HG03280 (cell line): ENCODE measurements at regions not wholly inside any gene's neighbourhood (a gene's known extent, or its start where the extent isn't known, plus 50 kb on each side); places are given as distances from the start of the nearest gene placed in this dataset.

Experiments used
- ATAC-seq: cut with Tn5 transposase; IDR thresholded peaks from one replicate; pipeline ENCODE4 v1.9.1; 2021; ENCODE audit warnings: mild to moderate bottlenecking, moderate library complexity; ENCODE audit not compliant: unreplicated experiment

- ATAC-seq, result no peak
Observed at GRCh38 chr4:166259081-166259480, 386.0 kb downstream of the TLL1 start.

GRCh38 chr4:166274136-166274761 is 401.2 kb downstream of the TLL1 start:
- ATAC-seq, result no peak

DNA sequence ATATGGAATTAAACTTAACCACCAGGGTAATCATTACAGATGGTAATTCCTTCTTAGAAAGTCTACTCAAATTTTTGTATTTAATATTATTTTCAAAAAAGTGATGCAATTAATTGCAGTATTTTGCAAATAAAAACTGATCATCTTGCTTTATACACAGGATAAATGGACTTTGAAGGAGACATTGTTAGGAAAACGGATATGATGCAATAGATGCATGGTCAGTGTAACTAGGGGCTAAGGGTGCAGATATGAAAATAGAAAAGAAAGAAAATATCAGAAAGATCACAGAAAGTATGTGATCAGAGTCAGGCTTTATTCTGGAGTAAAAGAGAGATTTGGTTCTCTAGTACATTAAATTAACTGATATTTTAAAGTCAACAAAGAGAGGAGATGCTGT is 401.7 kb downstream of the TLL1 start:
- no peak for ATAC-seq

- no peak for ATAC-seq
Observed at GRCh38 chr4:166277401-166277800, 404.4 kb downstream of the TLL1 start.

GRCh38 chr4:166277853-166278252 is 404.8 kb downstream of the TLL1 start:
- ATAC-seq, result no peak

DNA sequence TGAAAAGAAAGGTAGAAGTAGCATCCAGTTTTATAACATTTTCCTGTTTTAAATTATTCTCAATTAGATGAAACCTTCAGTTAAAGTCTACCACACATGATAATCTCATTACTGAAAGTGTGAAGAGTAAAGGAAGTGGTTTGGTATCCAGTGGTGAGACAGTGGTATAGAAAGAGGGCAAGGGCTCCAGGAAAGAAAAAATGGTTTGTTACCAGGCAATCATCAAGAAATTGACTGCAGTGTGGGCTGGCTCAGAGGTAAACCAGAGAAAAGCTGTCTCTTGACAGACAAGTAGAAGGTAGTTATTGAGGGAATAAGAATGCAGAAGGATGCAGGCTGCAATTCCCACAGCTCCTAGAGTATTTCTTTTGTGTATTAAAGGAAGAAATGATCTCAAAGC is 406.2 kb downstream of the TLL1 start:
- ATAC-seq, result no peak

GRCh38 chr4:166280642-166281041 is 407.6 kb downstream of the TLL1 start:
- ATAC-seq, result no peak

DNA sequence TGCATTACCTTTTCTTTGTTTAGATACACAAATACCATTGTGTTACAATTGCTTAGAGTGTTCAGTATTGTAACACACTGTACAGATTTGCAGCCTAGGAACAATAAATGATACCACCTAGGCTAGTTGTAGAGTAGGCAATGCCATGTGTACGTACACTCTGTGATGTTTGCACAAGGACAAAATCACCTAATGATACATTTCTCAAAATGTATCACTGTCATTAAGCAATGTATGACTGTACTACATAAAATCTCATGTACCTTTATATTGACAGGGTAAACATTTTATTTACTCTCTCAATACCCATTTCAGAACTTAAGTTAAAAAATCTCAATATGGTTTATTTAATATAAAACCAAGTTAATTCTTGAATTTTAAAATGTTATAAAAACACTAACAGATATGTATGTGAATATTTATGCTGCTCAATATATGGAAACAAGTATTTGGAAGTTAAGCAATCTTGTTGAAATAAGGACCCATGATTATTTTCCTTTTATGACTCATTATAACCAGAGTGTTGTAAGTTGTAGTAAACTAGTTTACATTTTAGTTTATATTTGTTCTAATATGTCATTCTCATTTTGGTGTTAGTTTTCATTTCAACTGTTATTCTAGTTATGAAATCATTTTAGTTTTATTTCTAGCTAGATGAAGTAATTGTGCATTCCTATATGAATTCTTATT is 409.2 kb downstream of the TLL1 start:
- ATAC-seq, result no peak

DNA sequence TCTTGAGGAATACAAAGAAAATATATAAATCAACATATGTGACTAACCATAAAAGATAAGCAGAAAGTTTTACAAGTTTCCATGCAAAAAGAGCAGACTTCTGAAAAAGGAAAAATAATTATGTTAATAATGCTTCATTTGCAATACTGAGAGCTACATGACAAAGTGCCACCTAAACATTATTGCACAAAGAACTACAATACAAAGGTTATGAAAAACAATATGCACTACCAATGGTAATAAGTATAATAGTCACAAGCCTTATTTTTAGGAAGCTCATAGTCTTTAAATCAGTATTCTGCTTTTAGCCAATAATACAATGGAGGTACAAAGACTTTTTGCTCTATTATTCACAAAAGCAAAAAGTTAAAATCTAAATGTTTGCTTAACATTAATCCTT is 411.2 kb downstream of the TLL1 start:
- ATAC-seq, result no peak

DNA sequence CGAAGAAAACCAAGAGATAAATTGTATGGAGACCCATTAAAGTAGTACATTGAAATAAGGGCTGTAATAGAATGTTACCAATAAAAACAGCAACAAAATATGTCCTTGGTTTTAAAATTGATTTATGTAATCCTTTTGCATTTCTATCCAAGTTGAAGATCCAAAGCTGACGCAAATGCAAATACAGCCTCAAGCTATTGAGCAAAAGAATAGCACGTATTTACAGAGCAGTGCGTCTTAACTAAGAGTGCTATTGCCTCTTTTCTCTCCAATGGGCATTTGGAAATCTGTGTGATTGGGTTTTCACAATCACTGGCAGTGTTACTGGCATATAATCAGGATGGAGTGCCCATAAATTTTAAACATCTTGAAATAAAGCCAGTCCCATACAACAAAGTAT is 417.4 kb downstream of the TLL1 start:
- ATAC-seq, result no peak

GRCh38 chr4:166293556-166293955 is 420.5 kb downstream of the TLL1 start:
- no peak for ATAC-seq

GRCh38 chr4:166301266-166301665 is 428.2 kb downstream of the TLL1 start:
- ATAC-seq, result no peak

- no peak for ATAC-seq
Observed at GRCh38 chr4:166308647-166309046, 435.6 kb downstream of the TLL1 start.

DNA sequence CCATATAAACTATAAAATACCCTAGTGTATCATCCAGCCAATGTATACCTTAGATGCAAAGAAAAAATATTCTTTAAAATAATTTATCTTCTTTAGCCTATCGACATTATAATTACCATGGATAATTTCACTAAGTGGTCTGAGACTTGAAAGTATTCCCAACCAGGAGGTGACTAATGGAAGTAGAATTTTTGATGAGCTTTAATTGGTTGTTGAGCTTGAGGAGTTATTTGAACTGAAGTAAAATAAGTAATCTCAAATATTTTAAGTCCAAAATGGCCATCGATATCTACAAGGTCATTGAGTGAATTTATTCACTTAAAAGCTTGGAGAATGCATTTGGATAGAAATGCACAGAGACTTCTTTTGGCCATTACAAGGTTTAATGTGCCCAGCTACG is 436.2 kb downstream of the TLL1 start:
- no peak for ATAC-seq

DNA sequence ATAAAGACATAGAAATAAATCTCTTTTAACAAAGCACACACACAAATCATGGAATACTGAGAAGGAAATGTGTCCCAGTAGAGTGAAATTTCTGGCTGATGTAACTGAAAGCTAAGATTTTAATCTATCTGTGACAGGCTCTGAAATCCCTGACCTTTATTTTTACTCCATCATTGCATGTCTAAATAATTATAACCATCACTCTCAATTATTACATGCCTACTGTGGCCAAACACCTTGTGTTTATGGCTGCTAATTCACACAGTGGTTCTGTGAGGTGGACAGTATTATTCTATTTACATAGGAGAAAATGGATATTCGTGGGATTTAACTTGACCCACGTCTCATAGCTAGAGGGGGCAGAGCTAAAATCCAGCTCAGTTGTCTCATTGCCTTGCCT is 438.1 kb downstream of the TLL1 start:
- no peak for ATAC-seq

DNA sequence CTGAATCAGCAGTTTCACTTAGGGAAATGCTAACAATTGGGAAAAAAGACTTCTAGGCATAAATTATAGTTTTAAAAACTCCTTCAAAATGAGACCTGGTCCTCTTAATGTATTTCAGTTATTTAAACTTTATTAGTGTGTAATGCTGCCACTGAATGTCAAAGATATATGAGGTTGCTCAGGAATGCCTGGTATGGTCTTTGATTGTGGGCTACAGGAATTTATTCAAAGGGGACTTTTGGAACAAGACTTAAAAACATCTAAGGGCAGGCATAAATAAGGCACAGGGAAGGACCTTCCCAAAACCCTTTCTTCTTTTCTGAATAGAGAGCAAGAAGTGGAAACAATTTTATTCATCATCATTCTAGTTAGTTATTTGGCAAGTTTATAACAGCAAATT is 439.1 kb downstream of the TLL1 start:
- no peak for ATAC-seq

- no peak for ATAC-seq
Observed at GRCh38 chr4:166314902-166315301, 441.9 kb downstream of the TLL1 start.

- no peak for ATAC-seq
Observed at GRCh38 chr4:166315721-166316467, 442.9 kb downstream of the TLL1 start.

GRCh38 chr4:166318810-166319525 is 445.9 kb downstream of the TLL1 start:
- ATAC-seq, result no peak

GRCh38 chr4:166323250-166323649 is 450.2 kb downstream of the TLL1 start:
- ATAC-seq, result no peak

GRCh38 chr4:166324321-166324720 is 451.3 kb downstream of the TLL1 start:
- peak; percentile 74 for ATAC-seq
